ENCODE measurements at regions not wholly inside any gene's neighbourhood (a gene's known extent, or its start where the extent isn't known, plus 50 kb on each side); places are given as distances from the start of the nearest gene placed in this dataset.

DNA sequence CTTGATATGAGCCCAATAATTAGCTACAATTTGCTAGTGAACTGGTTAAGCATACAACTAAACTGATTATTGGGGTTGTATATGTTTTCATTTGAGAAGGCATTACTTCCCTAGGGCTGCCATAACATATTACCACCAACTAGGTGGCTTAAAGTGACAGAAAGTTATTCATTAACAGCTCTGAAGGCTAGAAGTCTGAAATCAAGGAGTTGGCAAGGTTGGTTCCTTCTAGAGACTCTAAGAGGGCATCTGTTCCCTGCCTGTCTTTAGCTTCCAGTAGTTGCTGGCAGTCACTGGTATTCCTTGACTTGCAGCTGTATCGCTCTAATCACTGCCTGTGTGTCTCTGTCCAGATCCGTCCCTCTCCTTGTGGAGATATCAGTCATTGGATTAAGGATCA is 86.3 kb downstream of the LHX9 start:
- TF ChIP-seq EZH2phosphoT487 (IDR thresholded peaks at IDR 0.05; ENCODE audit: borderline replicate concordance): no peak
- TF ChIP-seq, protein P1, sequence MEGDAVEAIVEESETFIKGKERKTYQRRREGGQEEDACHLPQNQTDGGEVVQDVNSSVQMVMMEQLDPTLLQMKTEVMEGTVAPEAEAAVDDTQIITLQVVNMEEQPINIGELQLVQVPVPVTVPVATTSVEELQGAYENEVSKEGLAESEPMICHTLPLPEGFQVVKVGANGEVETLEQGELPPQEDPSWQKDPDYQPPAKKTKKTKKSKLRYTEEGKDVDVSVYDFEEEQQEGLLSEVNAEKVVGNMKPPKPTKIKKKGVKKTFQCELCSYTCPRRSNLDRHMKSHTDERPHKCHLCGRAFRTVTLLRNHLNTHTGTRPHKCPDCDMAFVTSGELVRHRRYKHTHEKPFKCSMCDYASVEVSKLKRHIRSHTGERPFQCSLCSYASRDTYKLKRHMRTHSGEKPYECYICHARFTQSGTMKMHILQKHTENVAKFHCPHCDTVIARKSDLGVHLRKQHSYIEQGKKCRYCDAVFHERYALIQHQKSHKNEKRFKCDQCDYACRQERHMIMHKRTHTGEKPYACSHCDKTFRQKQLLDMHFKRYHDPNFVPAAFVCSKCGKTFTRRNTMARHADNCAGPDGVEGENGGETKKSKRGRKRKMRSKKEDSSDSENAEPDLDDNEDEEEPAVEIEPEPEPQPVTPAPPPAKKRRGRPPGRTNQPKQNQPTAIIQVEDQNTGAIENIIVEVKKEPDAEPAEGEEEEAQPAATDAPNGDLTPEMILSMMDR (conservative IDR thresholded peaks at IDR 0.05; ENCODE audit: low read length): no peak
- Histone ChIP-seq H3K27me3 (ENCODE audit: insufficient read depth, low read length, poor library complexity, severe bottlenecking) (no peaks in the 10 kb centered on the region), H3K4me2 (ENCODE audit: low read depth, low read length, poor library complexity, severe bottlenecking) (no peak overlapping the region), H3K36me3 (ENCODE audit: insufficient read depth, low read length) (no peaks in the 10 kb centered on the region), H3K9me2 (replicated peaks; ENCODE audit: low read depth, low read length) (no peaks in the 10 kb centered on the region), H4K20me1 (ENCODE audit: insufficient read depth, low read length, poor library complexity, severe bottlenecking) (no peaks in the 10 kb centered on the region), H3F3A (ENCODE audit: low read depth) (no peaks in the 10 kb centered on the region), H3K79me2 (ENCODE audit: insufficient read depth, low read length) (no peaks in the 10 kb centered on the region), H3K4me1 (ENCODE audit: insufficient read depth, low read length, poor library complexity, severe bottlenecking) (no peaks in the 10 kb centered on the region), H2AFZ (ENCODE audit: low read length) (no peak overlapping the region), H3K9ac (ENCODE audit: low read depth, low read length, poor library complexity, severe bottlenecking) (no peak overlapping the region), H3K9me3 (ENCODE audit: insufficient read depth, low read depth, low read length) (no peaks in the 10 kb centered on the region), H3K4me3 (ENCODE audit: low read length, poor library complexity, severe bottlenecking) (no peak overlapping the region)

DNA sequence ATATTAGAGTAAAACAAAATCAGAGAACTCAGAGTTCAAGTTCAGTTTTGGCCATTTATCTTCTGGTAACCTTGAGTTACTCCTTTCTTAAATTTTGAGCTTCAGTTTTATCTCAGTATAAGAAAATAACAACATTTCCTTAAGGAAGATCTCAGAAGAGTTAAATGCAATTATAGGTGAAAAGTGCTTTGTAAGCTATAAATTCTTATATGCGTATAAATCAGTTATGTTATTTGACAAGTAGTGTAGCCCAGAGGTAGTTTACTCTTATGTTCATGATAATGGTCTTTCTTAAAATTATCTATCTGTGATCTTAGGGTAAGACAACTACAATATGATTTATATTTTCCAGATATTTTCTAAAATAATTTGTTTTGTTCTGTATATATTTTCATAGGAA is 89.8 kb downstream of the LHX9 start:
- Histone ChIP-seq H2AFZ (ENCODE audit: low read length) (no peak overlapping the region), H3K9me3 (ENCODE audit: insufficient read depth, low read depth, low read length) (peaks cover 12% of the 10 kb centered on the region; the same call in 1 of the 2 replicates)

DNA sequence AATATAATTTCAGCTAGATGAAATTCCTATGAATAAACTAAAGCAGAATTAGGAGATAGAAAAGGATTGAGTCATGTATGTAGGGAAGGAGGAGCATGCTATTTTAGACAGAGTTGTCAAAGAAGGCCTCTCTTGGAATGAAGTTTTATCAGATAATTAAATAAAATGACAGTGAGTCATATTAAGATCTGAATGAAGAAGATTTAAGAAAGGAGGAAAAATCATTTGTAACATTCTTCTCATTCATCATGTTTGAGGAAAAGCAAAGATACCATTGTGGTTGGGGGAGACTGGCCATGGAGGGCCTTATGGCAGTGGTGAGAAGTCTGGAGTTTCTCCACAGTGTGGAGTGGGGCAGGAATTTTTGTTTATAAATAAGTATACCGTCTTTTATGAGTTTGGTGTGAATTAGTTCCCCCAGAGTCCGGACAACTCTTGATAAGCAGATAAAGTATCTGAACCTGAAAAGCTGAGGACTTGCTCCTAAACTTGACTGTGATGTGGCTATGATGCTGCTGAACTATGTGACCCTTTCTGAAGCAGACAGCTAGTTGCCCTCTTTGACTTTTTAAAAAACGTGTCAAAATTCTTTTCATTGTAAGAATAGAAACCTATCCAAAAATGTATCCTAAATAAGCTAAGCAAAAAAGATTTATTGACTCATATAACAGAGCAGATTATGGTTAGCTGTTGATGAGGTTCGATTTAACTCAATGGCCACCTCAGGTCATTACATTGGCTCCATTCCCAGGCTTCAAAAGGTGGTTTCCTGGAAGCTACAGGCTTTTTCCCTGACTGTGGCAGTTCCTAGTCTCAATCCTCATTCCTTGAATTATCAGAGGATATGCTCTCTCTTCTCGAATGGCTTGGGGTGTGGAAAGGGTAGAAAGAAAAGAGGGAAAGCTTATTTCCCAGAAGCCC is 90.8 kb downstream of the LHX9 start:
- Histone ChIP-seq H3K9me2 (replicated peaks; ENCODE audit: low read depth, low read length) (no peaks in the 10 kb centered on the region), H4K20me1 (ENCODE audit: insufficient read depth, low read length, poor library complexity, severe bottlenecking) (no peaks in the 10 kb centered on the region), H3K79me2 (ENCODE audit: insufficient read depth, low read length) (no peaks in the 10 kb centered on the region), H2AFZ (ENCODE audit: low read length) (no peak overlapping the region), H3F3A (ENCODE audit: low read depth) (no peaks in the 10 kb centered on the region), H3K36me3 (ENCODE audit: insufficient read depth, low read length) (no peaks in the 10 kb centered on the region; the same call in 1 of the 2 replicates), H3K9me3 (ENCODE audit: insufficient read depth, low read depth, low read length) (peaks cover 12% of the 10 kb centered on the region; the same call in 1 of the 2 replicates), H3K4me1 (ENCODE audit: insufficient read depth, low read length, poor library complexity, severe bottlenecking) (no peaks in the 10 kb centered on the region), H3K27me3 (ENCODE audit: insufficient read depth, low read length, poor library complexity, severe bottlenecking) (no peaks in the 10 kb centered on the region), H3K9ac (ENCODE audit: low read depth, low read length, poor library complexity, severe bottlenecking) (no peak overlapping the region), H3K4me2 (ENCODE audit: low read depth, low read length, poor library complexity, severe bottlenecking) (no peak overlapping the region), H3K4me3 (ENCODE audit: low read length, poor library complexity, severe bottlenecking) (no peak overlapping the region)
- no peak for TF ChIP-seq EZH2phosphoT487 (IDR thresholded peaks at IDR 0.05; ENCODE audit: borderline replicate concordance)

More for the DNA sequence above, 89.8 kb downstream of the LHX9 start:
- TF ChIP-seq EZH2phosphoT487 (IDR thresholded peaks at IDR 0.05; ENCODE audit: borderline replicate concordance): no peak
- TF ChIP-seq, protein P1 (conservative IDR thresholded peaks at IDR 0.05; ENCODE audit: low read length): no peak
- no peaks in the 10 kb centered on the region for H4K20me1 ChIP-seq (ENCODE audit: insufficient read depth, low read length, poor library complexity, severe bottlenecking)
- H3K4me2 ChIP-seq (ENCODE audit: low read depth, low read length, poor library complexity, severe bottlenecking): no peak overlapping the region
- H3K4me3 ChIP-seq (ENCODE audit: low read length, poor library complexity, severe bottlenecking): no peak overlapping the region
- H3K9ac ChIP-seq (ENCODE audit: low read depth, low read length, poor library complexity, severe bottlenecking): no peak overlapping the region
- no peaks in the 10 kb centered on the region for H3K79me2 ChIP-seq (ENCODE audit: insufficient read depth, low read length)
- H3K36me3 ChIP-seq (ENCODE audit: insufficient read depth, low read length): no peaks in the 10 kb centered on the region; the same call in 1 of the 2 replicates
- H3K9me2 ChIP-seq (replicated peaks; ENCODE audit: low read depth, low read length): no peaks in the 10 kb centered on the region
- no peaks in the 10 kb centered on the region for H3K4me1 ChIP-seq (ENCODE audit: insufficient read depth, low read length, poor library complexity, severe bottlenecking)
- H3F3A ChIP-seq (ENCODE audit: low read depth): no peaks in the 10 kb centered on the region
- H3K27me3 ChIP-seq (ENCODE audit: insufficient read depth, low read length, poor library complexity, severe bottlenecking): no peaks in the 10 kb centered on the region
